GM12873 (cell line): ENCODE measurements at regions not wholly inside any gene's neighbourhood (a gene's known extent, or its start where the extent isn't known, plus 50 kb on each side); places are given as distances from the start of the nearest gene placed in this dataset.
A peak's percentile ranks its signal among the peaks of the same experiment; 100 is the strongest.

Source experiments
- TF ChIP-seq, protein P1 (sequence below): IDR thresholded peaks from 2 replicates; pipeline ENCODE4 v1.5.1; 2012; ENCODE audit warnings: low read depth, mild to moderate bottlenecking, moderate library complexity, low read length, control low read depth; ENCODE audit not compliant: insufficient read depth; ENCODE audit errors: missing control alignments

DNA sequence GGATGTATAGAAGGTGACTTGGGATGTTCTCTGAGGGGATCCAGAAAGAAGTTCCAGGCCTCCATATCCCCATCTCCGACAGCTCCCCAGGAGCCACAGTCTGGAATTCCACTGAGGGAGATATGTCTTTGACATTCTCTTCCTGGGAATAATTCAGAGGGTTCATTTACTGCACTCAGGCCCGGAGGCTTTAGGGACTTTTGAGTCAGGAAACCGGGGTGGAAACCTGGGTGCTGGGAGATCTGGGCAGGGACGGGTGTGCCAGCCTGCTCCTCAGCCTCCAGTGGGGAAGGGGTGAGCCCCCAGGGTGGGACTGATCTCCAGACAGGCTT lies 147.7 kb downstream of the SMAD6 start:
- TF ChIP-seq, protein P1, sequence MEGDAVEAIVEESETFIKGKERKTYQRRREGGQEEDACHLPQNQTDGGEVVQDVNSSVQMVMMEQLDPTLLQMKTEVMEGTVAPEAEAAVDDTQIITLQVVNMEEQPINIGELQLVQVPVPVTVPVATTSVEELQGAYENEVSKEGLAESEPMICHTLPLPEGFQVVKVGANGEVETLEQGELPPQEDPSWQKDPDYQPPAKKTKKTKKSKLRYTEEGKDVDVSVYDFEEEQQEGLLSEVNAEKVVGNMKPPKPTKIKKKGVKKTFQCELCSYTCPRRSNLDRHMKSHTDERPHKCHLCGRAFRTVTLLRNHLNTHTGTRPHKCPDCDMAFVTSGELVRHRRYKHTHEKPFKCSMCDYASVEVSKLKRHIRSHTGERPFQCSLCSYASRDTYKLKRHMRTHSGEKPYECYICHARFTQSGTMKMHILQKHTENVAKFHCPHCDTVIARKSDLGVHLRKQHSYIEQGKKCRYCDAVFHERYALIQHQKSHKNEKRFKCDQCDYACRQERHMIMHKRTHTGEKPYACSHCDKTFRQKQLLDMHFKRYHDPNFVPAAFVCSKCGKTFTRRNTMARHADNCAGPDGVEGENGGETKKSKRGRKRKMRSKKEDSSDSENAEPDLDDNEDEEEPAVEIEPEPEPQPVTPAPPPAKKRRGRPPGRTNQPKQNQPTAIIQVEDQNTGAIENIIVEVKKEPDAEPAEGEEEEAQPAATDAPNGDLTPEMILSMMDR = no peak

DNA sequence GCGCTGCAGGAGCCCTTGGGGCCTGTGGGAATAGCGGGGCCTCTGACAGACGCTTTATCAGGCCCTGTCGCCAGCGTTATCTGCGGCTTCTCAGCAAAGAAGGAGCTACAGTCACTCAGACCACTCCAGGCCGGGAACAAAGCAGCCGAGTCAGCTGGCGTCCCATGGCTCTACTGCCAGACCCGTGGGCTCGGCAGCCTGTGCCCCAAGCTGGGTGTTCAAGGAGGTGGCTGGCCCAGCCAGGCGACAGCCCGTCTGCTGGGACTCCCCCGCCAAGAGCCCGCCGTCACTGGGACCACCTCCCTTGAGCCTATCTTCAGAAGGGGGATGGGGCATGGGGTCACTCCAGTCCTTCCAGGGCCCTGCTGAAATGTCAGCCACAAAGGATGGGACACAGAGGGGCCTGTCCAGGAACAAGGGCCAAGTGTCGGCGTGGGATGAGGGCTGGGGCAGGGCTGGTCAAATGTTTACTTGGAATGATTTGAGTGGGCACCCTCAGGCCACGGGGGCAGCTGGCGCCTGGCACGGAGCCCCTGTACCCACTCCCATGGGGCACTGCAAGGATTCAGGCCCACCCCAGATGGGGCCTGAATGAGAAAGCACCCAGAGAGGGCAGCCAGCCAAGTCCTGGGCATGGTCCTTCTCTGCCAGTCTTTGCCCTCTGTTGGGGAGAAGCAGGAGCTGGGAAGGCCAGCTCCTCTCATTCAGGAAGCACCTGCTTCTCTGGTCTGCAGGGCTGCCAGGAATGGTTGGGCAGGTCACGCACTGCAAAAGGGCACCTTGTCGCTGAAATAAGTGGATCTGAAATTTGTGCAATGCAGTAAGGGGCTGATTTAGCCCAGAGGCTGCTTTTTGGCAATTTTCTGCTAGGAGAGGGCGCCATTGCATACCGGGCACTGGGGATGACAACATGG lies 148.3 kb downstream of the SMAD6 start:
- TF ChIP-seq, protein P1 = no peak

DNA sequence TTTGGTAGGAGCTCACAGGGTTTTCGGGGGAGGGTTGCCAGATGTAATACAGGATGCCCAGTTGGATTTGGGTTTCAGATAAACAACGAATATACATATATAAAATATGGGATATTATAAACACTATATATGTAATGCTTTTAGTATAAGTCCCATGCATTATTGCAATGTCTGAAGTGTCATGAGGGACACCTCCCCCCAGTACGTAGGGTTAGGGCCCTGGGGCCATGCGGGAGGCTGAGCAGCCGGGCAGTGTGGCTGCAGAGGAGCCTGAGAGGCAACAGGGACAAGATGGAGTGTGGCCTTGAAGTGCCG lies 148.9 kb downstream of the SMAD6 start:
- TF ChIP-seq, protein P1 = no peak

DNA sequence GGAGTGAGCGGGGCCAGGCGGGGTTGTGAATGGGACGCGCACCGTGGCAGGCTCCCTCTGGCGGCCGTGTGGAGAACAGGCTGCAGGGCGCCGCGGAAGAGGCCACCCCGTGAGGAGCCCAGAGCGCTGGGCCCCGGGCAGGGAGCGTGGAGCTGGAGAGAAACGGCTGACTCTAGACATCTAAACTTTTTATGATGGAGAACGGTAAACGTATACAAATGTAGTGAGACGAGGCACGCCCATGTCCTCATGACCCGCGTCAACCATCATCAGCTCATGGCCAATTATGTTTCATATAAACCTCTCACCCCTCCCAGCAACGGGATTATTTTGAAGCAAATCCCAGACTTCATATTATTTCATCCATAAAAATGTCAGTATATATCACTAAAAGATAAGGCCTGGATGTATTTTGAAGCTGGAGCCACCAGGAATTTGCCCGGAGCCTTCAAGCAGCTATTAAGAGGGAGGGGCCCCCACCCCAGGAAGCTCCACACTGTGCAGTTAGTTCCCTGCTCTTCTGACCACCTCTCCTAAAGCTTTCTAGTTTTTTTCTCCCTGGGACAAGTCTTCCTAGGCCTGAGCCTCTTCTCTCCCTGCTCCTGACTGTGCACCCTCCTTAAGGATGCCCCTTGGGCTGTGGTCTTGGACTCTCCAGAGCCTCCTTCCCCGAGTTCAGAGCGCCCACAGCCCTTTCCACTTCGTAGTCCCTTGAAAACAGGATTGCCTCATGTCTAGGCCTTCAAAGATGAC lies 149.5 kb downstream of the SMAD6 start:
- TF ChIP-seq, protein P1 = peak; percentile 93

DNA sequence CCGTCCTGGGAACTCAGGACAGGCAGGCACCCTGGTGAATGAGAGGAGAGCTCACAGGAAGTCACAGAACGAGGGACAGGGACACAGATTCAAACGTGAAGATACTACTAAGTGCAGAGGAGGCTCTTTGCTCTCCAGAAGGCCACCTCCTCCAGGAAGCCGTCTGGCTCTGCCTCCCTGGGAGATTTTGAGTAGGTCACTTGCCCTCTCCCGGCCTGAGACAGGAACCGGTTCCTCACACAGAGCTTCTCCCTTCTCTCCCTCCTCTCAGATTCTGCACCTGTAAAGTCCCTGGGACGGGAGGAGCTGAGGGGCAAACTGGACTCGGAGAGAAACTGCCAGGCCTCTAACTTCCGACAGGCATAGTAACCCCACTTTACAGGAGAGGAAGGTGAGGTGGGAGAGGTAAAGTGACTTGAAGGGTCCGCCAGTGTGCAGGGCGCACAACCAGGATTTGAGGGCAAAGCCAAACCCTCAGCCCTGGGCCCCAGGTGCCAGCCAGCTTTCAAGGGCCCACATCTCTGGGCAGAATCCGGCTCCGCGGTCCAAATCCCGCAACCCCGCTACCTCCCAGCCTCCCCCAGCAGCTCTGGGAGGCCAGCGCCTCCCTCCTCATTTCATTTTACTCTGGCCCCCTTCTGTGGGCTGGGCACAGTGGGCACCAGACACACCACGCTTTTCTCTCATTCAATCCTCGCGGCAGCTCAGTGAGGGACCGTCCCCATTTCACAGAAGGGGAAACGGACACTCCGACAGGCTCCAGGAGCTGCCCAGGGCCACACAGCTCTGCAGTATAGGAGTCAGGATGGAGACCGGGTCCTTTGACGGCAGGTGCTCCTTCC lies 150.2 kb downstream of the SMAD6 start:
- TF ChIP-seq, protein P1 = no peak

DNA sequence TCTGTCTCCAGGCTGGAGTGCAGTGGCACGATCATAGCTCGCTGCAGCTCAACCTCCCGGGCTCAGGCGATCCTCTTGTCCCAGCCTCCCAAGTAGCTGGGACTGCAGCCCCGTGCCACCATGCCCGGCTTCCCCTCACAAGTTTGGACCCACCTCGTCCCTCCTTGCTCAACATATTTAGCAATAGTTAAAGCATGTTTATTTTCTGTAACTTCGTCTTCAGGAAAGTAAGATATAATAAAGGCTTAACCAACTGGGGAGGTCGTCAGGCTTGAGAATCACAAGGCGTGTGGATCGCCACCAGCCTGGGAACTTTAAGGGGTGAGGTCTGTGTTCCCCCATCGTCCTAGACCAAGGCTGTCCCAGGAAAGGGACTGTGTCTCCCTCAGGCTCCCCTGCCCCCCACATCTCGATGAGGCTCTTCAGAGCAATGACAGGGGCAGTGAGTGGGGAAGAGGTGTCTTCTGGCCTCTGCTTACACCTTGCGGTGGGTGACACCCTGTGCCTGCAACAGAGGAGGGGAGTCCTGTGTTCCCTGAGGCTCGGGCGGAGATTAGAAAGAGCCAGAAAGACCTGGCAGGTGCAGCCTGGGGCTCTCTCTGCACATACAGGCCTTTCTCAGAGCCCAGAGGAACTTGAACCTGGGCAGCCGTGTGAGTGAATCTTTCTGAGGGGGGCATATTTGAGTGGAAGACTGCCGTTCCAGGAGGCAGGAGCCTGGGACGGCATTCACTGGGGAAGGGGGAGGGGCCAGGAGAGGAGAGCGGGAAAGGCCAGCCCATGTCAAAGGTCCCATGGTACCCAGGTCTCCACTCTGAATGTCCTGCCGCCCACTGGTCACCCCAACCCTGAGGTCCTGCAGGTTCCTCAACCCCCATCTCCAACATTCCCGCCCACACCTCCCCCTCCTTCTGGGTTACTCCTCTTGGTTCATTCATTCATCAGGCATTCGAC lies 152.3 kb downstream of the SMAD6 start:
- TF ChIP-seq, protein P1 = no peak
